Lower leg skin (tissue), 3 donors: ENCODE measurements at regions not wholly inside any gene's neighbourhood (a gene's known extent, or its start where the extent isn't known, plus 50 kb on each side); places are given as distances from the start of the nearest gene placed in this dataset.

Experiments used
- POLR2A ChIP-seq, 2 donors: fragments of 450-650 bp; IDR thresholded peaks; one replicate each; pipeline ENCODE4 v1.6.1; 2016 to 2017; ENCODE audit warnings: antibody characterized with exemption in 2 of 2, mild to moderate bottlenecking in 1 of 2, moderate library complexity in 1 of 2
- TF ChIP-seq, protein P1 (sequence below), 3 donors: fragments of 450-650 bp; IDR thresholded peaks; one replicate each; pipeline ENCODE4 v1.5.1; 2016; ENCODE audit warnings: antibody characterized with exemption in 3 of 3, mild to moderate bottlenecking in 3 of 3, moderate library complexity in 2 of 3

DNA sequence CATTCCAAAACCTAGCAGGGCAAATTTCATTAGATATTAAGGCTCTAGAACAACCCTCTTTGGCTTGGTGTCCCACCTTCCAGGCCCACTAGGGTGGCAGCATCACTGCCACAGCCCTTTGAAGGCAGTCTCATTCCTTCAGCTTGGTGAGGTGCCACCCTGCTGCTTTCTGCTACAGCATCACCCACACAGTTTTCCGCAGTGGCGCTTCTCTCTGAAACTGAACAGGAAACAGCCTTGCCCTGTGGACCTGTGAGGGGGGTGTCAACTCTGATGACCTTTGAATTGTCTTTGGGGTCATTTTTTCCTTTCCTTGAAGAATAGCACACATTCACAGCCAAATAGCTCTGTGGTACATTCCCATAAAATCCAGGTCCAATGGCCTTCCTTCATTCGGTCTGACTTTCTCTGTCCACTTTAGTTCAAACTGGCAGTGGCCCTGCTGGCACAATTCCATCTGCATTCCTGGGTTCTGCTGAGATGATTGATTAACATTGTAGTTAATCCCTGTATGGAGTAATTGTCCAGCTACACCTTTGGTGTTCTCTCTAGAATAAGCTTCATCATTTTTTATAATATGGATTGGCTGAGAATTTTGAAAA lies 251.9 kb upstream of the FAT3 start:
- TF ChIP-seq, protein P1, sequence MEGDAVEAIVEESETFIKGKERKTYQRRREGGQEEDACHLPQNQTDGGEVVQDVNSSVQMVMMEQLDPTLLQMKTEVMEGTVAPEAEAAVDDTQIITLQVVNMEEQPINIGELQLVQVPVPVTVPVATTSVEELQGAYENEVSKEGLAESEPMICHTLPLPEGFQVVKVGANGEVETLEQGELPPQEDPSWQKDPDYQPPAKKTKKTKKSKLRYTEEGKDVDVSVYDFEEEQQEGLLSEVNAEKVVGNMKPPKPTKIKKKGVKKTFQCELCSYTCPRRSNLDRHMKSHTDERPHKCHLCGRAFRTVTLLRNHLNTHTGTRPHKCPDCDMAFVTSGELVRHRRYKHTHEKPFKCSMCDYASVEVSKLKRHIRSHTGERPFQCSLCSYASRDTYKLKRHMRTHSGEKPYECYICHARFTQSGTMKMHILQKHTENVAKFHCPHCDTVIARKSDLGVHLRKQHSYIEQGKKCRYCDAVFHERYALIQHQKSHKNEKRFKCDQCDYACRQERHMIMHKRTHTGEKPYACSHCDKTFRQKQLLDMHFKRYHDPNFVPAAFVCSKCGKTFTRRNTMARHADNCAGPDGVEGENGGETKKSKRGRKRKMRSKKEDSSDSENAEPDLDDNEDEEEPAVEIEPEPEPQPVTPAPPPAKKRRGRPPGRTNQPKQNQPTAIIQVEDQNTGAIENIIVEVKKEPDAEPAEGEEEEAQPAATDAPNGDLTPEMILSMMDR (IDR thresholded peaks at IDR 0.05) = no peak
- TF ChIP-seq POLR2A (IDR thresholded peaks at IDR 0.05) = no peak
